ENCODE measurements at regions not wholly inside any gene's neighbourhood (a gene's known extent, or its start where the extent isn't known, plus 50 kb on each side); places are given as distances from the start of the nearest gene placed in this dataset.
"Not testable (repeated sequence)": the region's sequence is repeated elsewhere in the genome, so short reads cannot be mapped to it uniquely, and the experiment has no call there.

DNA sequence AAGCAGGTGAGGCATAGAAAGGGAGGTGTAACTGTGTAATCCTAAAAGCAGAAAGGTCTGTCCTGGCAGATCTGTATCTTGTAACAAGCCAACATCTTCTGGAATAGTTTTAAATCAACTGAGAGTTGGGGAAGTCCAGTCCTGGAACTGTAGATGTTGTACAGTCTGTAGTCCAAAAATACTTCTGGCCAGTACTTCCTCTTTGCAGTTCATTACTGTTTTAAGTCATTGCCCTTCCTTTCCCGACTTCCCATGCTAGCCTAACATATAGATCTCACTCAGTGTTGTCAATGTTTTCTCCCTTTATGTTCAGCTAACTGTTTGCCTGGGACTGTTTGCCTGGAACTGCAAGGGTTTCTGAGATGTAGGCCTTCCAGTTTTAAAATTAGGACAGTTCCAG, 168.5 kb upstream of the ISL1 start:
- Histone ChIP-seq H3K27ac (no peak overlapping the region), H3K4me3 (no peak overlapping the region)
- TF ChIP-seq, protein P1, sequence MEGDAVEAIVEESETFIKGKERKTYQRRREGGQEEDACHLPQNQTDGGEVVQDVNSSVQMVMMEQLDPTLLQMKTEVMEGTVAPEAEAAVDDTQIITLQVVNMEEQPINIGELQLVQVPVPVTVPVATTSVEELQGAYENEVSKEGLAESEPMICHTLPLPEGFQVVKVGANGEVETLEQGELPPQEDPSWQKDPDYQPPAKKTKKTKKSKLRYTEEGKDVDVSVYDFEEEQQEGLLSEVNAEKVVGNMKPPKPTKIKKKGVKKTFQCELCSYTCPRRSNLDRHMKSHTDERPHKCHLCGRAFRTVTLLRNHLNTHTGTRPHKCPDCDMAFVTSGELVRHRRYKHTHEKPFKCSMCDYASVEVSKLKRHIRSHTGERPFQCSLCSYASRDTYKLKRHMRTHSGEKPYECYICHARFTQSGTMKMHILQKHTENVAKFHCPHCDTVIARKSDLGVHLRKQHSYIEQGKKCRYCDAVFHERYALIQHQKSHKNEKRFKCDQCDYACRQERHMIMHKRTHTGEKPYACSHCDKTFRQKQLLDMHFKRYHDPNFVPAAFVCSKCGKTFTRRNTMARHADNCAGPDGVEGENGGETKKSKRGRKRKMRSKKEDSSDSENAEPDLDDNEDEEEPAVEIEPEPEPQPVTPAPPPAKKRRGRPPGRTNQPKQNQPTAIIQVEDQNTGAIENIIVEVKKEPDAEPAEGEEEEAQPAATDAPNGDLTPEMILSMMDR (IDR thresholded peaks at IDR 0.05): no peak
- no peak for DNase-seq (ENCODE audit: low spot score)

DNA sequence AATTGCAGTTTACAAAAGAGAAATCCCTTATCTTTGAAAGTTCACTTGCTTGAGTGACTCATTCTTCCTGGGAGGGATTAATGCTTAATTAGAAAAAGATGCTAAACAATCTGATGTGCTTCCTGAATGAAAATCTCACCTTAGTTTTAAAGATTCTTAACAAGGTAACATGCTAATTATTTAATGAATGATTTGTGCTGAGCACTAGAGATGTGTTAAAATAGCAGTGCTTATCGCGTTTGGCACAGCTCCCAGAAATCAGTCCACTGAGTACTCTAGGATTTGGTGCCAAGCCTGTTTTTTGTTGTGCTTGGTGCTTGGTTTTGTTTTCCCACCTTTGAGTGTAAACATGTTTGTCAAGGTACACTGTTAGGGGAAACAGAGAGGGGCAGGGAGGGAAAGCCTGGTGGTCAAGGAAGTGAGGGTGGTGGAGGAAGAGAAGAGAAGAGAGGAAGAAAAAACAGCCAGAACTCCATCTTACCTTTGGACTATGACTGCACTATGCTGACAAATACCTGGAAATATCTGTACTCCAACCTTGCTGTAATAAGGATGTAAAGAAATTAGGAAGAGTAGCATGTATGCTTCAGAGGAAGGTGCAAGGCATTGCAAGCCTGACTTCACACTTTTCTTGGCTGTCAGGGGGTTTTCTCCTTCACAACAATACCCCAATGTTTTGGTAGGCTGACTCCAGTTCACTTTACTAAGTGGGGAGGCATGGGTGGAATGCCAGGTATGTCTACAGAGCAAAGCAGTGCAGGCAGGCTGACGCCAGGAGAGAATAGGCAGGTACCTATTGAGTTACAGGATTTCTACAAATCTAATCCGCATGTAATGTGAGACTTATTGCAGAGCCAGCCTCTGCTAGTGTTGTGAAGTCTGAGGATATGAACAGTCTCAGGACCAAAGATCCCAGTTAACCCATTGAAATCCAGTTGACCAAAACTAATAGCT, 157.2 kb upstream of the ISL1 start:
- no peak for DNase-seq (ENCODE audit: low spot score)
- TF ChIP-seq, protein P1 (IDR thresholded peaks at IDR 0.05): no peak
- no peak overlapping the region for H3K27ac ChIP-seq
- no peak overlapping the region for H3K4me3 ChIP-seq

DNA sequence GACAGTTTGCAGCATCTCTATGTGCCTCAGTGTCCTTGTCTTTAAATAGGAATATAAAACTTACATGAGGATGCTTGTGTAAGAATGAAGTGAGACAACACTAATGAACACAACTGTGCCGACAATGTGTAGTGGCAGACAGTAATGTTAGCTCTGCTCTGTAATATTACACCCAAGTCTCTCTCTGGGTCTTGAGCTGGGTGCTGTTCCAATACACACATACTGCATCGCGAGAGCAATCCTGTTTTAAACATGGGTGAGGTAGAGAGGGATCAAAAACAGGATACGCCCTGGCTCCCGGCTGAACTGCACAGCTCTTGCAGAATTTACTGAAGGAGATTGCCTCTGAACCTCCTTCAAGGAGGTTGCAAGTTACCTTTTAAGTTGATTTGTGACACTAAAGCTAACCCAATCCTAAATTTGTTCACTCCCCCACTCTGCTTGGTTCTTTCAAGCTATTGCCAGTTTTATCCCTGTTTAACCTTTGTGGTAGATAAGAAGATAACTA, 155.2 kb upstream of the ISL1 start:
- Histone ChIP-seq H3K27ac (no peak overlapping the region), H3K4me3 (no peak overlapping the region)
- TF ChIP-seq, protein P1 (IDR thresholded peaks at IDR 0.05): no peak
- no peak for DNase-seq (ENCODE audit: low spot score)

DNA sequence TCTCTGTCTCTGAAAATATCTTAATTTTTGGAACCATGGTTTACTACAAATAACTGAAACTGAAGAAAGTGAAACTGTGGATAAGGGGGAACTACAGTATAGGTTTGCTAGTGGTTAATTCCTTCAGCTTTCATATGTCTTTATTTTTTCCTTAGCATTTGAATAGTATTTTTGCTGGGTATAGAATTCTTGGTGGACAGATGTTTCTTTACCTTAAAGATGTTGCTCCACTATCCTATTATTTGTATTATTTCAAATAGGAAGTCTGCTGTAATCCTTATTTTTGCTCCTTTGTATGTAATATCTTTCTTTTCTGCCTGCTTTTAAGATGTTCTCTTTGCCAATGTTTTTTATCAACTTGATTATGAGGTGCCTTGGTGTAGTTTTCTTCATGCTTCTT, 152.9 kb upstream of the ISL1 start:
- H3K27ac ChIP-seq: no peak overlapping the region
- TF ChIP-seq, protein P1 (IDR thresholded peaks at IDR 0.05): no peak
- no peak for DNase-seq (ENCODE audit: low spot score)
- H3K4me3 ChIP-seq: no peak overlapping the region

DNA sequence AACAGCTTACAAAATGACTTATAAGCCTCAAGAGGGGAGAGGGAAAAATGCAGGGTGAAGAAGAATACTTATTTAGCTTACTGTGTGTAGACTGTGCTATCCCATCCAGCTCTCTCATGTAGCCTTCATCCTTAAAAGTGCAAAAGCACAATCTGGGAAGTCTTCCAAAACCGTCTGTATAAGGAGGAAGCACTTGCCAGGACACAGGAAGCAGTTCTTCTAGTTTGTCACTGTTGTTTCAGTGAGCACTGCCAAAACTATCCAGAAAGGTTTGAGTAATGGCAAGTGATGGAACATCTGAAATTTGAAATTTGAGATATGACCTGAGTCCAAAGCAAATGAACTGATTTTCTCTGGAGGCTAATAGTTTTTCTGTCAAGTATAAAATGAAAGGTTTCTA, 140.8 kb upstream of the ISL1 start:
- DNase-seq (ENCODE audit: low spot score): no peak
- TF ChIP-seq, protein P1 (IDR thresholded peaks at IDR 0.05): no peak
- H3K27ac ChIP-seq: no peak overlapping the region
- no peak overlapping the region for H3K4me3 ChIP-seq

DNA sequence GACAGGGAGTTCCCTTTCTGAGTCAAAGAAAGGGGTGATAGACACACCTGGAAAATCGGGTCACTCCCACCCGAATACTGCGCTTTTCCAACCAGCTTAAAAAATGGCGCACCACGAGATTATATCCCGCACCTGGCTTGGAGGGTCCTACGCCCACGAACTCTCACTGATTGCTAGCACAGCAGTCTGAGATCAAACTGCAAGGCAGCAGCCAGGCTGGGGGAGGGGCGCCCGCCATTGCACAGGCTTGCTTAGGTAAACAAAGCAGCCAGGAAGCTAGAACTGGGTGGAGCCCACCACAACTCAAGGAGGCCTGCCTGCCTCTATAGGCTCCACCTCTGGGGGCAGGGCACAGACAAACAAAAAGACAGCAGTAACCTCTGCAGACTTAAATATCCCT, 132.3 kb upstream of the ISL1 start:
- H3K4me3 ChIP-seq; H3K27ac ChIP-seq; DNase-seq (ENCODE audit: low spot score): not testable (repeated sequence)

DNA sequence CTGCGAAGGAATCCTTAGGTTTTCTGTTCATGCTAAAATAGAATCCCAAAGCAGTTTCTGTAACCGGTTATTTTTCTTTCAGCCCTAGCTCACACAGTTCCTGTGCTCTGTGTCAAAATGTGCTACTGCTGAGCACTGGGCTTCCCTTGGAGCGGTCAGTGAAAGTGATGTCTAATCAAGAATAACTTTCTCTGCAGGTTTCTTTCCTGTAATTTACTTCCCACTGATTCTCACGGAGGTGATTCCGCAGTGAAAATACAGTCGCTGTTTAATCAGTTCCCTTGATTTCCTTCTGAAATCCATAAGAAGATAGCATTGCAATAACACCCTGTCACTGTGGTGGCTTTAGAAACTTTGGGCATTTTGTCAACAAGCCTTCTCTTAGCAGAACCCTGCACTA, 112.0 kb upstream of the ISL1 start:
- no peak overlapping the region for H3K27ac ChIP-seq
- DNase-seq (ENCODE audit: low spot score): no peak
- H3K4me3 ChIP-seq: no peak overlapping the region
- TF ChIP-seq, protein P1 (IDR thresholded peaks at IDR 0.05): no peak
